GM19395 (cell line): ENCODE measurements at regions not wholly inside any gene's neighbourhood (a gene's known extent, or its start where the extent isn't known, plus 50 kb on each side); places are given as distances from the start of the nearest gene placed in this dataset.
"Not testable (repeated sequence)": the region's sequence is repeated elsewhere in the genome, so short reads cannot be mapped to it uniquely, and the experiment has no call there.

Experiments
- ATAC-seq: cut with Tn5 transposase; IDR thresholded peaks from one replicate; pipeline ENCODE4 v1.9.1; 2021; ENCODE audit warnings: mild to moderate bottlenecking, moderate library complexity; ENCODE audit not compliant: unreplicated experiment

- ATAC-seq = no peak
Observed at GRCh38 chr3:20924646-20925385, 738.8 kb upstream of the SGO1 start.

GRCh38 chr3:20921112-20921511 lies 735.1 kb upstream of the SGO1 start:
- not testable (repeated sequence) for ATAC-seq

GRCh38 chr3:20916951-20917606 lies 731.1 kb upstream of the SGO1 start:
- no peak for ATAC-seq

GRCh38 chr3:20914310-20914709 lies 728.3 kb upstream of the SGO1 start:
- ATAC-seq = no peak

GRCh38 chr3:20912406-20912805 lies 726.4 kb upstream of the SGO1 start:
- no peak for ATAC-seq

GRCh38 chr3:20909511-20909910 lies 723.5 kb upstream of the SGO1 start:
- no peak for ATAC-seq

GRCh38 chr3:20905210-20905805 lies 719.3 kb upstream of the SGO1 start:
- no peak for ATAC-seq

- no peak for ATAC-seq
Observed at GRCh38 chr3:20904671-20905070, 718.7 kb upstream of the SGO1 start.

GRCh38 chr3:20898962-20899361 lies 713.0 kb upstream of the SGO1 start:
- ATAC-seq = no peak

- ATAC-seq = no peak
Observed at GRCh38 chr3:20890111-20890519, 704.1 kb upstream of the SGO1 start.

GRCh38 chr3:20878691-20879090 lies 692.7 kb upstream of the SGO1 start:
- ATAC-seq = no peak

- no peak for ATAC-seq
Observed at GRCh38 chr3:20873235-20873634, 687.2 kb upstream of the SGO1 start.

- ATAC-seq = no peak
Observed at GRCh38 chr3:20870106-20870899, 684.3 kb upstream of the SGO1 start.

GRCh38 chr3:20865803-20866202 lies 679.8 kb upstream of the SGO1 start:
- no peak for ATAC-seq

- ATAC-seq = no peak
Observed at GRCh38 chr3:20861454-20861853, 675.4 kb upstream of the SGO1 start.

GRCh38 chr3:20857636-20858035 lies 671.6 kb upstream of the SGO1 start:
- no peak for ATAC-seq

- no peak for ATAC-seq
Observed at GRCh38 chr3:20853890-20854289, 667.9 kb upstream of the SGO1 start.

- no peak for ATAC-seq
Observed at GRCh38 chr3:20852712-20853111, 666.7 kb upstream of the SGO1 start.

- ATAC-seq = no peak
Observed at GRCh38 chr3:20849975-20850374, 664.0 kb upstream of the SGO1 start.

- no peak for ATAC-seq
Observed at GRCh38 chr3:20846832-20847231, 660.8 kb upstream of the SGO1 start.

GRCh38 chr3:20846066-20846465 lies 660.1 kb upstream of the SGO1 start:
- no peak for ATAC-seq
